GM12865 (cell line): ENCODE measurements at regions not wholly inside any gene's neighbourhood (a gene's known extent, or its start where the extent isn't known, plus 50 kb on each side); places are given as distances from the start of the nearest gene placed in this dataset.

ENCODE experiments used
- DNase-seq: peaks from one replicate; pipeline ENCODE4 v3.0.0; 2010; ENCODE audit warnings: low read depth
- H3K4me3 ChIP-seq: 2 replicates; pipeline ENCODE4 v1.5.1; 2011; ENCODE audit warnings: mild to moderate bottlenecking, low read depth, low read length, control low read depth
- CTCF ChIP-seq: IDR thresholded peaks from 2 replicates; pipeline ENCODE4 v1.5.1; 2011; ENCODE audit warnings: low read length, control low read depth, low read depth, inconsistent platforms; ENCODE audit not compliant: insufficient read depth; ENCODE audit errors: missing control alignments

- no peak overlapping the region for H3K4me3 ChIP-seq
- no peak for TF ChIP-seq CTCF
- DNase-seq = no peak
Measured at GRCh38 chr5:58148254-58148775, 311.6 kb downstream of the PLK2 start.

- no peak overlapping the region for H3K4me3 ChIP-seq
- TF ChIP-seq CTCF = no peak
- DNase-seq = no peak
Measured at GRCh38 chr5:58145397-58145934, 314.4 kb downstream of the PLK2 start.

GRCh38 chr5:58143727-58144126 is 316.2 kb downstream of the PLK2 start:
- no peak for DNase-seq
- TF ChIP-seq CTCF = no peak
- no peak overlapping the region for H3K4me3 ChIP-seq

GRCh38 chr5:58143181-58143580 is 316.7 kb downstream of the PLK2 start:
- TF ChIP-seq CTCF = no peak
- DNase-seq = no peak
- H3K4me3 ChIP-seq = no peak overlapping the region

- no peak overlapping the region for H3K4me3 ChIP-seq
- TF ChIP-seq CTCF = no peak
- no peak for DNase-seq
Measured at GRCh38 chr5:58138791-58139190, 321.1 kb downstream of the PLK2 start.

GRCh38 chr5:58136406-58136805 is 323.5 kb downstream of the PLK2 start:
- no peak for DNase-seq
- H3K4me3 ChIP-seq = no peak overlapping the region
- TF ChIP-seq CTCF = no peak
